GM12892 (cell line): ENCODE measurements at regions not wholly inside any gene's neighbourhood (a gene's known extent, or its start where the extent isn't known, plus 50 kb on each side); places are given as distances from the start of the nearest gene placed in this dataset.

ENCODE experiments used
- DNase-seq: peaks from one replicate; pipeline ENCODE4 v3.0.0; 2011; ENCODE audit not compliant: insufficient read length
- FAIRE-seq: peaks from 2 replicates; lab custom pipeline; 2011; peaks lifted over from hg19 to GRCh38; lab: Jason Lieb, UNC
- POLR2A ChIP-seq: IDR thresholded peaks from 2 replicates; pipeline ENCODE4 v1.6.1; 2011; ENCODE audit warnings: low read depth, low read length, control low read depth
- POLR2AphosphoS5 ChIP-seq: IDR thresholded peaks from 2 replicates; pipeline ENCODE4 v1.6.1; 2011; ENCODE audit warnings: low read depth, low read length, control low read depth
- TAF1 ChIP-seq: IDR thresholded peaks from 2 replicates; pipeline ENCODE4 v1.6.1; 2011; ENCODE audit warnings: low read depth, mild to moderate bottlenecking, control low read depth, low read length, borderline replicate concordance

DNA sequence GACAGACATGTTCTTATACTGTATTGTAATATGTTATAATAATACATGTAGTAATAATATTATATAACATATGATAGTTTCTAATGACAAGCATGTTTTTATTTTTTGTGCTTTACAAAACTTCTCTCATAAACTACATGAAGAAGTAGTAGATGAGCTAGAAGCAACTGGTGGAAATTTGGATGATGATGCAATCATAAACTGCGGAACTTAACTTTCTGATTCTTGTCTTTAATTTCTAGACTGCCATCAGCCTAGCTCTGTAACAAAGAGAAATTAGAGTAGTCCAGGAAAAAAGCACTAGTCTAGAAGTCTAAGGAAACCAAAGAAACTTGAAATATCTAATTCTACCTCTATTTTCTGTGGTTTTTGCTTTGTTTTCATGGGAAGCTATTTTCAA lies 71.0 kb upstream of the SPATS2L start:
- TF ChIP-seq POLR2AphosphoS5 (no peak), TAF1 (no peak), POLR2A (no peak)
- DNase-seq (no peak), FAIRE-seq (no peak)

- TF ChIP-seq POLR2A (no peak), TAF1 (no peak), POLR2AphosphoS5 (no peak)
- DNase-seq (no peak), FAIRE-seq (no peak)
Measured at GRCh38 chr2:200239216-200239615, 67.3 kb upstream of the SPATS2L start.

DNA sequence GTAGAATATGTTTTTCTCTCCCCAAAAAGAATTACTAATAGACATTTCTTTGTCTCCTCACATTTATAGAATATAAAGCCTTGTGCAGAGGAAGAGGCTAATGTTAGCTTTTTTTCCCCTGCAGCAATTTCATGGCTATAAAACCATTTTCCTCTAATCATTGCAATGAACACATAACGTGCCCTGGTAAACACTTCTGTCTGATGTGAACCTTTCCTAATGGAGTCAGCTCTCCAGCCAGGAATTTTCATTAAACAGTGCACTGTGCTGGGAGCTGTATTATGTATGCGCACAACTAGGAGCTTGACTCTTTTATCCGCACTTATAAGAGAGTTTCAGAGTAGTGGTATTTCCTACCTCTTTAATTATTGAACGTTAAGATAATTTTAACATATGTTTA lies 63.9 kb upstream of the SPATS2L start:
- DNase-seq (no peak), FAIRE-seq (no peak)
- TF ChIP-seq TAF1 (no peak), POLR2A (no peak), POLR2AphosphoS5 (no peak)

DNA sequence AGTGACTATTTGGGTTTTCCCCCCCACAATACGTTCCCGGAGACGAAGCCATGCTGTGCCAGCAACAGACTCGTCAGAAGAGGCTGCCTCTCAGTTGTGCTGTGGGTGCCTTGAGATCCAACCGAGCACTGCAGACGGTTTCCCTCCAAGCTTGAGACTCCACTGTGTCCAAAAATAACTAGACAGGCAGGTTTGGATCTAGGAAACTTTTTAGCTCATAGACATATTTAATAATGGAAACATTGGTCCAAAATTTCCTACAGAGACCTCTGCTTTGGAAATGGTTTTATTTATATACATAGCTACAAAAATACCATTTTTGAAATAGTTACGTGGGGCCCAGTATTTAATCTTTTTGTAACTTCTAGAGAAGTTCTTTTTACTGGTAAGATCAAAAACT lies 63.1 kb upstream of the SPATS2L start:
- no peak for DNase-seq
- no peak for FAIRE-seq
- TF ChIP-seq POLR2AphosphoS5 = no peak
- TF ChIP-seq TAF1 = no peak

- no peak for TF ChIP-seq POLR2AphosphoS5
- TF ChIP-seq TAF1 = no peak
- TF ChIP-seq POLR2A = no peak
- DNase-seq (no peak), FAIRE-seq (no peak)
Measured at GRCh38 chr2:200244111-200244510, 62.4 kb upstream of the SPATS2L start.

- no peak for DNase-seq
- TF ChIP-seq POLR2A = no peak
- TF ChIP-seq POLR2AphosphoS5 = no peak
- TF ChIP-seq TAF1 = no peak
- no peak for FAIRE-seq
Measured at GRCh38 chr2:200247494-200247893, 59.0 kb upstream of the SPATS2L start.

GRCh38 chr2:200252265-200253067 lies 54.0 kb upstream of the SPATS2L start:
- DNase-seq = no peak
- TF ChIP-seq POLR2A (no peak), POLR2AphosphoS5 (no peak), TAF1 (no peak)
- no peak for FAIRE-seq

DNA sequence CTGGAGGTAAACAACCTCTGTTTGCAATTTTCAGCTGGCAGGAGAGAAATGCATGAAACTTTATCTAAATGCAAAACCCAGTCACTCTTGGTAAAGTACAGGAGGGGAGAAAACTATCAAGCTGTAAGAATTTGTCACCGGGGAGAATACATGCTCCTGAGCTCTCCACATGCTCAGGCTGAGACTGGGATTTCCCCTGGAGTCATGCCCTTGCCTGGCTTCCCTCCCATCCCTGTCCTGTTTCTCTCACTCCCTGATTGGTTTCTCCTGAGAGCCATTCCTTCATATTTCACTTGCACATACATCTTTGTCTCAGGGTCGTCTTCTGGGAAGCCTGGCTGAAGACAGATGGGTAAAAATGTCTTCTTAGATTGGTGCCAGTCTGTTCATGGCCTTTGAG lies 52.9 kb upstream of the SPATS2L start:
- no peak for FAIRE-seq
- no peak for TF ChIP-seq POLR2A
- TF ChIP-seq POLR2AphosphoS5 = no peak
- no peak for TF ChIP-seq TAF1

DNA sequence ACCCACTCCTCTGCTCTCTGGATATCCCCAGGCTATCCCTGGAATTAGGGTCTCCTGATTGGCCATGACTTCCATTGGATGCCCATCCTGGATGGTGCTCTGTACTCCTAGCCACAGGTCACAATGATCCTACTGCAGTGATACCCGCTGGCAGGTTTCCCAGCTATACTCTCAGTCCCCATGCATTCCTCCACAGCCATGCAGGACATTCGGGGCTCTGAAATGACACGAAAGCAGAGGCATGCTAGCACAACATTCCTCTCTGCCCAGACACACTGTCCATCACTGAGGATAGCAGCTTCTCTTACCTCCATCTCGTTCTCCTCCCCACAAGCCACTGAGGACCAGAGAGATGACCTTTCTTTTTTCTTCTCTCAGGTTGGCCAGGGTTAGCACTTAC lies 51.7 kb upstream of the SPATS2L start:
- DNase-seq (no peak), FAIRE-seq (no peak)
- TF ChIP-seq TAF1 (no peak), POLR2A (no peak), POLR2AphosphoS5 (no peak)

More for the DNA sequence above, 52.9 kb upstream of the SPATS2L start:
- no peak for DNase-seq

DNA sequence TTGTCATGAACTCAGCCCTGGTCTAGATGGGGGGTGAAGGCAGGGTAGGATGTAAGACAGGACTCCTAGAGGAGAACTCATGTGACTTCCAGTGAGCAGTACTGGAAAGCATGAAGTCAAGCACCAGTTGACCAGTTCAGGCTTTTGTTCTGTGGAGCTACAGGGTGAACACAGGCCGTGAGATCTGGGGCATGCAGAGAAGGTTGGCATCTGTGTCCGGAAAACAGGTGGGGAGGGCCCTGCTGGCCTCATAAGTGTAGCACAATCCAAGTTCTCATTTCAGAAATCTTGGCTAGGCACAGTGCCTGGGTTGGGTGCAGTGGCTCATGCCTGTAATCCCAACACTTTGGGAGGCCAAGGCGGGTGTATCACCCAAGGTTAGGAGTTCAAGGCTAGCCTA lies 50.9 kb upstream of the SPATS2L start:
- FAIRE-seq (no peak), DNase-seq (no peak)
- TF ChIP-seq TAF1 (no peak), POLR2AphosphoS5 (no peak), POLR2A (no peak)
